SU-DHL-6 (cell line): ENCODE measurements at regions not wholly inside any gene's neighbourhood (a gene's known extent, or its start where the extent isn't known, plus 50 kb on each side); places are given as distances from the start of the nearest gene placed in this dataset.

Source experiments
- H2AFZ ChIP-seq: fragments of 200-600 bp; sonication (generic); 2 replicates; pipeline ENCODE4 v1.6.1; 2014; ENCODE audit warnings: low read depth, mild to moderate bottlenecking, moderate library complexity, mixed read lengths, antibody characterized with exemption, low read length; ENCODE audit not compliant: severe bottlenecking
- H3F3A ChIP-seq: fragments of 200-600 bp; shearing (Covaris generic); 2 replicates; pipeline ENCODE4 v1.6.0; 2016; ENCODE audit warnings: antibody characterized with exemption, mild to moderate bottlenecking; ENCODE audit not compliant: insufficient read depth
- H3K27ac ChIP-seq: fragments of 200-600 bp; sonication (generic); 2 replicates; pipeline ENCODE4 v1.5.1; 2016; ENCODE audit warnings: low read depth, mild to moderate bottlenecking, low read length, moderate library complexity, mixed read lengths
- H3K27me3 ChIP-seq: fragments of 200-600 bp; sonication (generic), shearing (Covaris generic); 2 replicates; pipeline ENCODE4 v1.6.0; 2014; ENCODE audit warnings: mild to moderate bottlenecking, low read length
- H3K36me3 ChIP-seq: fragments of 200-600 bp; sonication (generic); 2 replicates; pipeline ENCODE4 v1.6.1; 2014; ENCODE audit warnings: mild to moderate bottlenecking, low read length, mixed read lengths
- H3K4me2 ChIP-seq: fragments of 300-600, 200-600 bp; shearing (Covaris generic), sonication (generic); 2 replicates; pipeline ENCODE4 v1.6.0; 2014; ENCODE audit warnings: low read length, low read depth, mild to moderate bottlenecking; ENCODE audit not compliant: poor library complexity, severe bottlenecking
- H3K4me3 ChIP-seq: fragments of 200-600 bp; sonication (generic); 2 replicates; pipeline ENCODE4 v1.5.1; 2014; ENCODE audit warnings: antibody characterized with exemption, low read length, mild to moderate bottlenecking, mixed read lengths; ENCODE audit not compliant: insufficient read depth, poor library complexity, severe bottlenecking
- H3K79me2 ChIP-seq: fragments of 200-600 bp; sonication (generic); 2 replicates; pipeline ENCODE4 v1.6.1; 2014; ENCODE audit warnings: mild to moderate bottlenecking, low read length, moderate library complexity; ENCODE audit not compliant: insufficient read depth
- H3K9ac ChIP-seq: fragments of 200-600 bp; sonication (generic); 2 replicates; pipeline ENCODE4 v1.7.0; 2014; ENCODE audit warnings: mild to moderate bottlenecking, low read length
- H3K9me2 ChIP-seq: fragments of 200-600 bp; sonication (generic); replicated peaks from 2 replicates; pipeline ENCODE4 v1.6.1; 2014; ENCODE audit warnings: low read length; ENCODE audit not compliant: insufficient read depth
- H3K9me3 ChIP-seq: fragments of 200-600 bp; sonication (generic); 2 replicates; pipeline ENCODE4 v1.6.1; 2014; ENCODE audit warnings: low read length, mixed read lengths; ENCODE audit not compliant: insufficient read depth
- H4K20me1 ChIP-seq: fragments of 200-600 bp; sonication (generic); 2 replicates; pipeline ENCODE4 v1.6.1; 2014; ENCODE audit warnings: low read depth, mild to moderate bottlenecking, antibody characterized with exemption, low read length, moderate library complexity, mixed read lengths
- EZH2phosphoT487 ChIP-seq: fragments of 200-600 bp; sonication (generic), shearing (Covaris generic); conservative IDR thresholded peaks from 2 replicates; pipeline ENCODE4 v1.6.1; 2018; ENCODE audit warnings: mild to moderate bottlenecking, antibody characterized with exemption, low read length, moderate library complexity, mixed read lengths
- TF ChIP-seq, protein P1 (sequence below): fragments of 200-600 bp; sonication (generic); IDR thresholded peaks from one replicate; pipeline ENCODE4 v1.5.1; 2017; ENCODE audit warnings: antibody characterized with exemption, mild to moderate bottlenecking, low read length, moderate library complexity; ENCODE audit not compliant: insufficient read depth, poor library complexity, severe bottlenecking

DNA sequence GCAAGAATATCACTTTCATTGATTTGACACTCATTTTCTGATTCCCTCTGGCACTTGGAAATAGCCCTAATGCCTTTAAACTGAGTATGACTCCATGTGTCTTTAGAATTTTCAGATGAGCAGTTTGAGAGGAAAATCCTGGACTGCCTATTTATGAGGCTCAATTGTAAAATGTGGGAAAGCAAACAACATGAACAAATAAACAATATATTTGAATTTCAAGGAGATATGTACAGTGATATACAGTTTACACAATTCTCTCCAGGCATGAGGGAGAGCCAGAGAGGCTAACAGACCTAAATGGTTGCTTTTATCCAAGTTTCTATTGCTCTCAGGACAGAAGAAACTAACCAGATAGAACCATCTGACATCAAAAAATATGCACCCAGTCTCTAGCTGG is 748.2 kb upstream of the NRSN1 start:
- Histone ChIP-seq H3K36me3 (no peaks in the 10 kb centered on the region), H2AFZ (no peak overlapping the region), H4K20me1 (no peaks in the 10 kb centered on the region), H3K27me3 (no peaks in the 10 kb centered on the region), H3K4me3 (no peak overlapping the region), H3K9me2 (no peaks in the 10 kb centered on the region), H3K4me2 (no peak overlapping the region), H3K79me2 (no peaks in the 10 kb centered on the region), H3K9ac (no peak overlapping the region), H3F3A (no peaks in the 10 kb centered on the region), H3K27ac (no peak overlapping the region), H3K9me3 (no peaks in the 10 kb centered on the region)
- no peak for TF ChIP-seq EZH2phosphoT487
- TF ChIP-seq, protein P1, sequence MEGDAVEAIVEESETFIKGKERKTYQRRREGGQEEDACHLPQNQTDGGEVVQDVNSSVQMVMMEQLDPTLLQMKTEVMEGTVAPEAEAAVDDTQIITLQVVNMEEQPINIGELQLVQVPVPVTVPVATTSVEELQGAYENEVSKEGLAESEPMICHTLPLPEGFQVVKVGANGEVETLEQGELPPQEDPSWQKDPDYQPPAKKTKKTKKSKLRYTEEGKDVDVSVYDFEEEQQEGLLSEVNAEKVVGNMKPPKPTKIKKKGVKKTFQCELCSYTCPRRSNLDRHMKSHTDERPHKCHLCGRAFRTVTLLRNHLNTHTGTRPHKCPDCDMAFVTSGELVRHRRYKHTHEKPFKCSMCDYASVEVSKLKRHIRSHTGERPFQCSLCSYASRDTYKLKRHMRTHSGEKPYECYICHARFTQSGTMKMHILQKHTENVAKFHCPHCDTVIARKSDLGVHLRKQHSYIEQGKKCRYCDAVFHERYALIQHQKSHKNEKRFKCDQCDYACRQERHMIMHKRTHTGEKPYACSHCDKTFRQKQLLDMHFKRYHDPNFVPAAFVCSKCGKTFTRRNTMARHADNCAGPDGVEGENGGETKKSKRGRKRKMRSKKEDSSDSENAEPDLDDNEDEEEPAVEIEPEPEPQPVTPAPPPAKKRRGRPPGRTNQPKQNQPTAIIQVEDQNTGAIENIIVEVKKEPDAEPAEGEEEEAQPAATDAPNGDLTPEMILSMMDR = no peak

DNA sequence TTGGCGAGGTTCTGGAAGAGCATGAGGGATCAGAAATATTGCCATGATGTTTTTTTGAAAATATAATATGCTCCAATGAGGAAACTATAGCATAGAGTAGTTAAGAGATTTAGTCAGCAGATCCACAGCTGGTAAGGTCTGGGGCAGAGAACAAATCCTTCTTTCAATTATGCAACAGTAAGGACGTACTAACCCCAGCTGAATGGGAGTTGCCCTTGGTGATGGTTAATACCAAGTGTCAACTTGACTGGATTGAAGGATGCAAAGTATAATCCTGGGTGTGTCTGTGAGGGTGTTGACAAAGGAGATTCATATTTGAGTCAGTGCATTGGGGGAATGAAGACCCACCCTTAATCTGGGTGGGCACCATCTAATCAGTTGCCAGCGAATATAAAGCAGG is 745.5 kb upstream of the NRSN1 start:
- Histone ChIP-seq H2AFZ (no peak overlapping the region), H3K9ac (no peak overlapping the region), H3K27ac (no peak overlapping the region), H3K79me2 (no peaks in the 10 kb centered on the region), H3K9me3 (no peaks in the 10 kb centered on the region), H3K4me2 (no peak overlapping the region), H3K4me3 (no peak overlapping the region), H3K36me3 (no peaks in the 10 kb centered on the region), H4K20me1 (no peaks in the 10 kb centered on the region), H3K27me3 (no peaks in the 10 kb centered on the region), H3F3A (no peaks in the 10 kb centered on the region), H3K9me2 (no peaks in the 10 kb centered on the region)
- TF ChIP-seq EZH2phosphoT487 = no peak
- TF ChIP-seq, protein P1 = no peak

GRCh38 chr6:23388086-23388783 is 737.8 kb upstream of the NRSN1 start:
- no peak overlapping the region for H3K27ac ChIP-seq
- no peak overlapping the region for H2AFZ ChIP-seq
- H3K9me2 ChIP-seq = no peaks in the 10 kb centered on the region
- no peaks in the 10 kb centered on the region for H3K36me3 ChIP-seq
- no peaks in the 10 kb centered on the region for H3K27me3 ChIP-seq
- H3K4me3 ChIP-seq = no peak overlapping the region
- H3F3A ChIP-seq = no peaks in the 10 kb centered on the region
- no peak overlapping the region for H3K9ac ChIP-seq
- H3K79me2 ChIP-seq = no peaks in the 10 kb centered on the region
- no peak overlapping the region for H3K4me2 ChIP-seq
- H4K20me1 ChIP-seq = no peaks in the 10 kb centered on the region
- TF ChIP-seq, protein P1 = no peak
- no peak for TF ChIP-seq EZH2phosphoT487
- no peaks in the 10 kb centered on the region for H3K9me3 ChIP-seq
